RWPE2 (cell line): ENCODE measurements at regions not wholly inside any gene's neighbourhood (a gene's known extent, or its start where the extent isn't known, plus 50 kb on each side); places are given as distances from the start of the nearest gene placed in this dataset.
A peak's percentile ranks its signal among the peaks of the same experiment; 100 is the strongest.

Experiments
- ATAC-seq: fragments of 200-7000 bp; cut with Tn5 transposase; 3 replicates; pipeline ENCODE4 v1.9.1; 2021; ENCODE audit warnings: low read depth
- DNase-seq: peaks from one replicate; pipeline ENCODE4 v3.0.0-alpha.2; 2020; ENCODE audit warnings: low spot score
- H3K27ac ChIP-seq: fragments of 450-650 bp; 2 replicates; pipeline ENCODE4 v1.5.1; 2017; ENCODE audit warnings: mild to moderate bottlenecking; ENCODE audit not compliant: poor library complexity, severe bottlenecking
- H3K27me3 ChIP-seq: fragments of 250-450 bp; sonication (Bioruptor Pico); 2 replicates; pipeline ENCODE4 v1.5.1; 2021; ENCODE audit warnings: mild to moderate bottlenecking, moderate library complexity; ENCODE audit not compliant: insufficient read depth, poor library complexity, severe bottlenecking
- H3K36me3 ChIP-seq: fragments of 250-450 bp; sonication (Bioruptor Pico); 2 replicates; pipeline ENCODE4 v1.5.1; 2020; ENCODE audit warnings: low read depth, mild to moderate bottlenecking, moderate library complexity
- H3K4me1 ChIP-seq: fragments of 250-450 bp; sonication (Bioruptor Pico); 2 replicates; pipeline ENCODE4 v1.5.1; 2021; ENCODE audit warnings: mild to moderate bottlenecking, moderate library complexity; ENCODE audit not compliant: insufficient read depth, poor library complexity, severe bottlenecking
- H3K4me3 ChIP-seq: fragments of 250-450 bp; sonication (Bioruptor Pico); 2 replicates; pipeline ENCODE4 v1.5.1; 2021; ENCODE audit warnings: mild to moderate bottlenecking, moderate library complexity; ENCODE audit not compliant: severe bottlenecking
- H3K9me3 ChIP-seq: fragments of 250-450 bp; sonication (Bioruptor Pico); 2 replicates; pipeline ENCODE4 v1.5.1; 2021; ENCODE audit warnings: mild to moderate bottlenecking, moderate library complexity; ENCODE audit not compliant: severe bottlenecking
- CTCF ChIP-seq: fragments of 450-650 bp; IDR thresholded peaks from one replicate; pipeline ENCODE4 v1.5.1; 2017; ENCODE audit warnings: mild to moderate bottlenecking, moderate library complexity; ENCODE audit not compliant: poor library complexity, severe bottlenecking

DNA sequence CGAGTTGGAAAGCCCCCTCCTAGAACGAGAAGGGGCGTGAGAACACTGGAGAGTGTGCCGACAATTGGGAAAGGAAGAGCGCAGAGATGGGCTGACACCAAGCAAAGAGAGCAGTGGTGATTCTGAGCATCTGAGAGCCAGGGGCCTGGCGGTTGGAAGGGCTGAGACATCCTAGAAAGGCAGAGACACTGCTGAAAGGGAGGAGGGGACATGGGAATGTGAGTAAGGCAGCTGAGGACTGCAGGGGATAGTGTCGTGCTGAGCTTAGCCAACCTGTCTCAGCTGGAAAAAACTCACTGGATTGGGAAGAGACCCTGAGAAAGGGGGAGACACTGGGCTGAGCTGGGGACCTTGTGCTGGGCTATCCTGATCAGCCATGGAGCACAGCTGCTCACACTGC, 58.1 kb upstream of the SLC6A6 start:
- ATAC-seq (no peak), DNase-seq (no peak)
- TF ChIP-seq CTCF = no peak
- Histone ChIP-seq H3K9me3 (no peaks in the 10 kb centered on the region), H3K4me3 (no peak overlapping the region), H3K4me1 (no peaks in the 10 kb centered on the region), H3K36me3 (no peaks in the 10 kb centered on the region), H3K27me3 (no peaks in the 10 kb centered on the region), H3K27ac (no peak overlapping the region)

- no peak for TF ChIP-seq CTCF
- no peak overlapping the region for H3K4me3 ChIP-seq
- DNase-seq (no peak), ATAC-seq (peak; percentile 55)
- H3K4me1 ChIP-seq = no peaks in the 10 kb centered on the region
- H3K27ac ChIP-seq = no peak overlapping the region
- no peaks in the 10 kb centered on the region for H3K36me3 ChIP-seq
- no peaks in the 10 kb centered on the region for H3K27me3 ChIP-seq
- H3K9me3 ChIP-seq = no peaks in the 10 kb centered on the region
Observed at GRCh38 chr3:14345496-14346150, 56.8 kb upstream of the SLC6A6 start.

GRCh38 chr3:14346191-14346590, 56.2 kb upstream of the SLC6A6 start:
- TF ChIP-seq CTCF = no peak
- Histone ChIP-seq H3K4me3 (no peak overlapping the region), H3K27me3 (no peaks in the 10 kb centered on the region), H3K9me3 (no peaks in the 10 kb centered on the region), H3K36me3 (no peaks in the 10 kb centered on the region), H3K4me1 (no peaks in the 10 kb centered on the region), H3K27ac (no peak overlapping the region)
- no peak for ATAC-seq
- DNase-seq = no peak

GRCh38 chr3:14346642-14347041, 55.8 kb upstream of the SLC6A6 start:
- no peak for TF ChIP-seq CTCF
- Histone ChIP-seq H3K9me3 (no peaks in the 10 kb centered on the region), H3K27ac (no peak overlapping the region), H3K4me1 (no peaks in the 10 kb centered on the region), H3K36me3 (no peaks in the 10 kb centered on the region), H3K27me3 (no peaks in the 10 kb centered on the region), H3K4me3 (no peak overlapping the region)
- ATAC-seq (no peak), DNase-seq (no peak)

DNA sequence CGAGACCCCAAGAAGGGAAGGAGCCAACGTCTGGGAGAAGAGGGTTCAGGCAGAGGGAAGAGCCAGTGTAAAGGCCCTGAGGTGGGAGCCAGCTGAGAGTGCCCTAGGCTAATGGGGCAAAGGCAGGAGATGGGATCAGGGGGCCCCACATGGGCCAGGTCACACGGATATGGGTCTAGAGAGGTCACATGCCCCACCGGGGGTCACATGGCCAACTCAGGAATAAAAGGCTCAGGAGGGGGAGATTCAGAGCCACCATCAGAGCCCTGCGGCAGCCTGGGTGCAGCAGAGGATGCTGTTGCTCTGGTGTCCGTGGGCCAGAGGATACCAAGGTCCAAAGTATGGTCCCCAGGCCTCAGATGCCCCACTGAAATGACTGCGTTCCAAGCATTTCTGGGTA, 55.3 kb upstream of the SLC6A6 start:
- Histone ChIP-seq H3K4me1 (no peaks in the 10 kb centered on the region), H3K9me3 (no peaks in the 10 kb centered on the region), H3K27me3 (no peaks in the 10 kb centered on the region), H3K36me3 (no peaks in the 10 kb centered on the region), H3K27ac (no peak overlapping the region), H3K4me3 (no peak overlapping the region)
- no peak for DNase-seq
- ATAC-seq = no peak
- TF ChIP-seq CTCF = no peak
